Endometrial microvascular endothelial cells (primary cell): ENCODE measurements at regions not wholly inside any gene's neighbourhood (a gene's known extent, or its start where the extent isn't known, plus 50 kb on each side); places are given as distances from the start of the nearest gene placed in this dataset.
"Not testable (repeated sequence)": the region's sequence is repeated elsewhere in the genome, so short reads cannot be mapped to it uniquely, and the experiment has no call there.

Experiments
- in situ Hi-C: cut with HindIII; loops from 2 replicates; pipeline ENCODE4 v1.10.0; 2017; ENCODE audit warnings: low sequenced_read_pairs, low pct_unique_long_range_greater_than_20kb; ENCODE audit errors: inconsistent ontology term

DNA sequence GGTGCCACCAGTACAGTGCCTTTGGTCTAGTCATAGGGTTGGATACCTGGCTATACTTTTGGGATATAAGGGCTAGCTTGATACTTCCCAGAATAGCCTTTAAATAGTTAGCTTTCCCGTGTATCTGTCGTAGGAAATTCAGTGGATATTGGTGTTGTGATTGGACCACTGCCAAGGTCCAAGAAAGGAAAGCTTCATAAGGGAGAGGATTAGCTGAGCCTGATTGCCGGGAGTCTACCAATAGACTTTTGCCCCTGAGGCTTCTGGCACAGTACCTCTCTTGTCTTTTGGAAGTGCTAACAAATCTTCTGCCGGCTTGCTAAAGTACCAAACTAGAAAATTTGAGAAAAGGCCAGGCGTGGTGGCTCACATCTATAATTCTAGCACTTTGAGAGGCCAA is 61.1 kb upstream of the XIST start:
- in situ Hi-C loops = no loop called here

- in situ Hi-C loops = not testable (repeated sequence)
Observed at GRCh38 chrX:73911946-73912345, 59.4 kb upstream of the XIST start.

DNA sequence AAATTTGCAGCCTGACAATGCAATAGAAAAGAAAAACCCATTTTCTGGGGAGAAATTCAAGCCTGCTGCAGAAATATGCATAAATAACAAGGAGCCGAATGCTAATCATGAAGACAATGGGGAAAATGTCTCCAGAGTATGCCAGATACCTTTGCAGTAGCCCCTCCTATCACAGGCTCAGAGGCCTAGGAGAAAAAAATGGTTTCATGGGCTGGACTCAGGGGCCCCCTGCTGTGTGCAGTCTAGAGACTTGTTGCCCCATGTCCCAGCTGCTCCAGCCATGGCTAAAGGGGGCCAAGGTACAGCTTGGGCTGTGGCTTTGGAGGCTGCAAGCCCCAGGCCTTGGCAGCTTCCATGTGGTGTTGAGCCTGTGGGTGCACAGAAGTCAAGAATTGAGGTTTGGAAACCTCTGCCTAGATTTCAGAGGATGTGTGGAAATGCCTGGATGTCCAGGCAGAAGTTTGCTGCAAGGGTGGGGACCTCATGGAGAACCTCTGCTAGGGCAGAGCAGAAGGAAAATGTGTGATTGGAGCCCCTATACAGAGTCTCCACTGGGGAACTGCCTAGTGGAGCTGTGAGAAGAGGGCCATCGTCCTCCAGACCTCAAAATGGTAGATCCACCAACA is 53.3 kb upstream of the XIST start:
- in situ Hi-C loops = not testable (repeated sequence)

DNA sequence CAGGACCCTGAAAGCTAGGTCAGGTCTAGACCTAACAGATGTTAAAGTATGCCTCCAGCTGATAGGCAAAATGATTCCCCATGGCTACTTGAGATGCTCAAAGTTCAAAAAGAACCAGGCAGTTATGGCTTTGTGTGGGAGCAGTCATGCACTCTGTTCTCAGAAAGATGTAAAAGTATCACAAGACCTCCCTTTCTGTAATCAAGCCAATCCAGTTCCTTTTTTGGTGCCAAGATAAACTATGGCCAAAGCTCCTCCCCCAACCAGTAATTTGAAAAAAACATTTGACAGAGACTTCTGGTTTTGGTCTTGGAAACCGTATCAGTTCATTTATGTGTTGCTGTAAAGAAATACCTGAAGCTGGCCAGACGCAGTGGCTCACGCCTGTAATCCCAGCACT is 51.4 kb upstream of the XIST start:
- in situ Hi-C loops = no loop called here
